ENCODE measurements at regions not wholly inside any gene's neighbourhood (a gene's known extent, or its start where the extent isn't known, plus 50 kb on each side); places are given as distances from the start of the nearest gene placed in this dataset.

- TF ChIP-seq POLR2AphosphoS5 (IDR thresholded peaks at IDR 0.05) (no peak), POLR2A (IDR thresholded peaks at IDR 0.05) (no peak), CTCF (IDR thresholded peaks at IDR 0.05) (no peak)
Observed at GRCh38 chr18:40751186-40751585, 1203.8 kb upstream of the PIK3C3 start.
